DOHH2 (cell line): ENCODE measurements at regions not wholly inside any gene's neighbourhood (a gene's known extent, or its start where the extent isn't known, plus 50 kb on each side); places are given as distances from the start of the nearest gene placed in this dataset.

Source experiments
- H3F3A ChIP-seq: fragments of 200-600 bp; sonication (generic), shearing (Covaris generic); 2 replicates; pipeline ENCODE4 v1.6.0; 2016; ENCODE audit warnings: antibody characterized with exemption, mild to moderate bottlenecking; ENCODE audit not compliant: control insufficient read depth, insufficient read depth
- H3K27ac ChIP-seq: fragments of 200-600 bp; sonication (generic); 2 replicates; pipeline ENCODE4 v1.5.1; 2014; ENCODE audit warnings: low read depth, mild to moderate bottlenecking, low read length, moderate library complexity
- H3K27me3 ChIP-seq: fragments of 200-600 bp; sonication (generic); 2 replicates; pipeline ENCODE4 v1.6.1; 2014; ENCODE audit warnings: mild to moderate bottlenecking, low read length, mixed read lengths; ENCODE audit not compliant: control insufficient read depth
- H3K36me3 ChIP-seq: fragments of 200-600 bp; sonication (generic); 2 replicates; pipeline ENCODE4 v1.6.1; 2014; ENCODE audit warnings: mild to moderate bottlenecking, low read length, moderate library complexity, mixed read lengths; ENCODE audit not compliant: control insufficient read depth
- H3K4me1 ChIP-seq: fragments of 200-600 bp; sonication (generic); 2 replicates; pipeline ENCODE4 v1.6.1; 2014; ENCODE audit warnings: mild to moderate bottlenecking, low read length, mixed read lengths; ENCODE audit not compliant: control insufficient read depth
- H3K4me2 ChIP-seq: fragments of 200-600 bp; sonication (generic); 2 replicates; pipeline ENCODE4 v1.6.0; 2014; ENCODE audit warnings: mild to moderate bottlenecking, low read length, moderate library complexity
- H3K4me3 ChIP-seq: fragments of 200-600 bp; sonication (generic); 2 replicates; pipeline ENCODE4 v1.5.1; 2014; ENCODE audit warnings: mild to moderate bottlenecking, low read length, mixed read lengths
- H3K79me2 ChIP-seq: fragments of 200-600 bp; sonication (generic); 2 replicates; pipeline ENCODE4 v1.6.1; 2014; ENCODE audit warnings: mild to moderate bottlenecking, low read length, mixed read lengths; ENCODE audit not compliant: control insufficient read depth
- H3K9me2 ChIP-seq: fragments of 200-600 bp; sonication (generic); replicated peaks from 2 replicates; pipeline ENCODE4 v1.6.1; 2014; ENCODE audit warnings: mild to moderate bottlenecking, low read length, mixed read lengths; ENCODE audit not compliant: control insufficient read depth
- H3K9me3 ChIP-seq: fragments of 200-600 bp; sonication (generic); 2 replicates; pipeline ENCODE4 v1.6.1; 2014; ENCODE audit warnings: antibody characterized with exemption, low read length, mixed read lengths; ENCODE audit not compliant: control insufficient read depth, insufficient read depth
- H4K20me1 ChIP-seq: fragments of 200-600 bp; sonication (generic); 2 replicates; pipeline ENCODE4 v1.6.0; 2014; ENCODE audit warnings: low read depth, mild to moderate bottlenecking, antibody characterized with exemption, low read length, moderate library complexity; ENCODE audit not compliant: control insufficient read depth, insufficient read depth
- EZH2phosphoT487 ChIP-seq: fragments of 200-600 bp; sonication (generic); IDR thresholded peaks from 2 replicates; pipeline ENCODE4 v1.6.1; 2017; ENCODE audit warnings: borderline replicate concordance, mild to moderate bottlenecking, antibody characterized with exemption, low read length, moderate library complexity, mixed read lengths
- TF ChIP-seq, protein P1 (sequence below): fragments of 200-600 bp; sonication (generic); IDR thresholded peaks from one replicate; pipeline ENCODE4 v1.5.1; 2014; ENCODE audit warnings: antibody characterized with exemption, mild to moderate bottlenecking, low read depth, low read length; ENCODE audit not compliant: poor library complexity, severe bottlenecking

DNA sequence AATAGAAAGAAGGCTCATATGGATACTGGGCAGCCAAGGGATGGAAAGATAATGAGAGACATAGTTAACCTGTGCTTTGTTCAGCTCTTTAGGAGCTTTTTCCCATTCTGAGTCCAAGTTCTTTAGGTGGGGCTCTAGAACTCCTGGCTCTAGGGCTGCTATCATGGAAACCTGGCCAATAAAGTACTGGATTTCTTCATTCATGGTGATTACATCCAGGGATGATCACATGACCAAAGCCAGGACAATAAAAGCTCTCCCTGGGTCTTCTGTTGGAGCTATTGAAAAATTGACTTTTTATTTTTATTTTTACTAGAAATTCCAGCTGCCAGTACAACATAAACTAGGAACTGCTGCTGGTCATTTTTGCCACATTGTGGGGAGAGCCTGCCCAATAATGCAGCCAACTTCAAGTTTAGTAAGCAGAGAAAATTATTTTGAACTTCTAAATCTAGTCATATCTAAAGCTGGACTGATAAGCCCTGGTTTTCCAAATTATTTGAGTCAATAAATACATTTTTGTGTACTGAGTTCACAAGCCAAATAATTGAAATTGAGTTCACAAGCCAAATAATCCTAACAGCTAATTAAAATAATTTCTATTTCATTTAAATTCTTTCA, 224.9 kb upstream of the STARD13 start:
- Histone ChIP-seq H3K4me1 (no peaks in the 10 kb centered on the region), H3K9me2 (no peaks in the 10 kb centered on the region), H4K20me1 (no peaks in the 10 kb centered on the region), H3F3A (no peaks in the 10 kb centered on the region), H3K4me2 (no peak overlapping the region), H3K27ac (no peak overlapping the region), H3K9me3 (no peaks in the 10 kb centered on the region), H3K36me3 (no peaks in the 10 kb centered on the region), H3K27me3 (no peaks in the 10 kb centered on the region), H3K79me2 (no peaks in the 10 kb centered on the region), H3K4me3 (no peak overlapping the region)
- TF ChIP-seq, protein P1, sequence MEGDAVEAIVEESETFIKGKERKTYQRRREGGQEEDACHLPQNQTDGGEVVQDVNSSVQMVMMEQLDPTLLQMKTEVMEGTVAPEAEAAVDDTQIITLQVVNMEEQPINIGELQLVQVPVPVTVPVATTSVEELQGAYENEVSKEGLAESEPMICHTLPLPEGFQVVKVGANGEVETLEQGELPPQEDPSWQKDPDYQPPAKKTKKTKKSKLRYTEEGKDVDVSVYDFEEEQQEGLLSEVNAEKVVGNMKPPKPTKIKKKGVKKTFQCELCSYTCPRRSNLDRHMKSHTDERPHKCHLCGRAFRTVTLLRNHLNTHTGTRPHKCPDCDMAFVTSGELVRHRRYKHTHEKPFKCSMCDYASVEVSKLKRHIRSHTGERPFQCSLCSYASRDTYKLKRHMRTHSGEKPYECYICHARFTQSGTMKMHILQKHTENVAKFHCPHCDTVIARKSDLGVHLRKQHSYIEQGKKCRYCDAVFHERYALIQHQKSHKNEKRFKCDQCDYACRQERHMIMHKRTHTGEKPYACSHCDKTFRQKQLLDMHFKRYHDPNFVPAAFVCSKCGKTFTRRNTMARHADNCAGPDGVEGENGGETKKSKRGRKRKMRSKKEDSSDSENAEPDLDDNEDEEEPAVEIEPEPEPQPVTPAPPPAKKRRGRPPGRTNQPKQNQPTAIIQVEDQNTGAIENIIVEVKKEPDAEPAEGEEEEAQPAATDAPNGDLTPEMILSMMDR, result no peak

DNA sequence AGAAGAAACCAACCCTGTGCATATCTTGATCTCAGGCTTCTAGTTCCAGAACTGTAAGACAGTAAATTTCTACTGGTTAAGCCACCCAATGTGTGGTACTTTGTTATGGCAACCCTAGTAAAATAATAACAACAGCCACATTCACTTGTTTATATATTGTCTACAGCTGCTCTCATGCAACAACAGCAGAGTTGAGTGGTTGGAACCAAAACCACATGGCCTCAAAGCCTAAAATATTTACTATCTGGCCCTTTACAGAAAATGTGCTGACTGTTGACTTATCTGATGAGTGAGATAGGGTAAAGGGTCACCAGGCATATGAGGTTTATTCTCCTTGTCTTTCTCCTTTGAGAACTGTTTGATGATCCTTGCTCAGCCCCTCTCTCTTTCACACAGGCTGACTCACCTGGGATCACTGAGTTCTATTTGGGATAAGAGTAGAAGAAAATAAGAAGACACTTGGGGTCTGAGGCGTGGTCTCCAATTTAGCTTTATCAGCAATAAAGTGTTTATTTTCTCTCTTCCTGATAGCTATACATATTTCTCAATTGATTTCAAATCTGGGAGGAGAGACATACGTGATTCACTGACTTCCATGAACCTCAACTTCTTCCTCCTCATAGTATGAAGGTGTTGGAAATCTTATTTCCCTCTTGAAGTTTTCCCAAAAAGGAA, 227.5 kb upstream of the STARD13 start:
- Histone ChIP-seq H3K36me3 (no peaks in the 10 kb centered on the region), H3F3A (no peaks in the 10 kb centered on the region), H3K4me3 (no peak overlapping the region), H3K9me2 (no peaks in the 10 kb centered on the region), H3K9me3 (no peaks in the 10 kb centered on the region), H3K4me2 (no peak overlapping the region), H3K79me2 (no peaks in the 10 kb centered on the region), H3K27me3 (no peaks in the 10 kb centered on the region), H3K4me1 (no peaks in the 10 kb centered on the region), H3K27ac (no peak overlapping the region), H4K20me1 (no peaks in the 10 kb centered on the region)
- TF ChIP-seq, protein P1, result no peak
- no peak for TF ChIP-seq EZH2phosphoT487

DNA sequence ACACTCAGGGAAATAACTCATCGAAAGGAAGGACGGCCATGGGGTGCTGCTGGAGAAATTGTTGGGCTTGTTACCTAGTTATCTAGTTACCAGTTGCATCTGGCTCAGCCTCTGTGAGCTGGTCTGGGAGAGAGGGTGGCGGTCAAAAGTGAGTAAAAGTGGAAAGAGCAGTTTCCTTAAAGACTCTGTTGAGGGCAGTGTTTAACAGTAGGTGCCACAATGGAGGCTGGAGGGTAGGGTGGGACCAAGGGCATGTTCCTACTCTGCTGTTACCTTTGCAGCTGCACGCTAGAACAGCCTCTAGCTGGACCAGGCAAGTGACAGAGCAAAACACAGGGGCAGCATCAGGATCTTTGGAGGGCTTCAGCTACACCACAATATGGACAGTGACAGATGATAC, 228.8 kb upstream of the STARD13 start:
- Histone ChIP-seq H3K36me3 (no peaks in the 10 kb centered on the region), H3K27ac (no peak overlapping the region), H3F3A (no peaks in the 10 kb centered on the region), H3K27me3 (no peaks in the 10 kb centered on the region), H3K79me2 (no peaks in the 10 kb centered on the region), H4K20me1 (no peaks in the 10 kb centered on the region), H3K9me2 (no peaks in the 10 kb centered on the region), H3K4me2 (no peak overlapping the region), H3K9me3 (no peaks in the 10 kb centered on the region), H3K4me3 (no peak overlapping the region), H3K4me1 (no peaks in the 10 kb centered on the region)
- TF ChIP-seq, protein P1, result no peak
- no peak for TF ChIP-seq EZH2phosphoT487
